Lung (tissue), 11 donors: ENCODE measurements at regions not wholly inside any gene's neighbourhood (a gene's known extent, or its start where the extent isn't known, plus 50 kb on each side); places are given as distances from the start of the nearest gene placed in this dataset.

ENCODE experiments used
- ATAC-seq: fragments of 200-7000 bp; cut with Tn5 transposase; one replicate; pipeline ENCODE4 v1.9.1; 2020; ENCODE audit warnings: moderate number of reproducible peaks; ENCODE audit not compliant: insufficient read depth, low FRiP score
- DNase-seq, 3 donors: peaks; one replicate each; pipeline ENCODE4 v3.0.0-alpha.2; 2013 to 2017
- H3K27ac ChIP-seq, 2 donors: one replicate each; pipeline ENCODE4 v1.5.1; 2013; ENCODE audit warnings: mild to moderate bottlenecking in 2 of 2, moderate library complexity in 2 of 2, control low read depth in 1 of 2, inconsistent platforms in 1 of 2, low read depth in 1 of 2, low read length in 1 of 2
- H3K27me3 ChIP-seq, 3 donors: one replicate each; pipeline ENCODE4 v1.5.1; 2013; ENCODE audit warnings: low read length in 2 of 3; ENCODE audit not compliant: control insufficient read depth in 3 of 3, insufficient read depth in 3 of 3
- H3K36me3 ChIP-seq, 4 donors: one replicate each; pipeline ENCODE4 v1.5.1; 2013; ENCODE audit warnings: low read length in 4 of 4, mild to moderate bottlenecking in 1 of 4, moderate library complexity in 1 of 4; ENCODE audit not compliant: control insufficient read depth in 4 of 4, insufficient read depth in 4 of 4
- H3K4me1 ChIP-seq, 5 donors: one replicate each; pipeline ENCODE4 v1.5.1; 2013; ENCODE audit warnings: low read length in 5 of 5, mild to moderate bottlenecking in 2 of 5, moderate library complexity in 1 of 5; ENCODE audit not compliant: control insufficient read depth in 5 of 5, insufficient read depth in 5 of 5
- H3K4me3 ChIP-seq: one replicate; pipeline ENCODE4 v1.5.1; 2013; ENCODE audit warnings: mild to moderate bottlenecking, control low read depth, moderate library complexity
- H3K9ac ChIP-seq, 2 donors: one replicate each; pipeline ENCODE4 v1.5.1; 2013; ENCODE audit warnings: low read length in 2 of 2, control low read depth in 1 of 2; ENCODE audit not compliant: insufficient read depth in 1 of 2
- H3K9me3 ChIP-seq, 4 donors: one replicate each; pipeline ENCODE4 v1.5.1; 2013; ENCODE audit warnings: low read length in 3 of 4, mild to moderate bottlenecking in 1 of 4, moderate library complexity in 1 of 4; ENCODE audit not compliant: control insufficient read depth in 4 of 4, insufficient read depth in 3 of 4
- WGBS, 2 donors: extraction: QIAGEN DNeasy Blood & Tissue Kit; methylation state at CpG; one replicate each; pipeline ENCODE4 v1.1.7; 2013; 5-methylcytosine and 5-hydroxymethylcytosine counted together
- TF ChIP-seq, protein P1 (sequence below): IDR thresholded peaks from 2 replicates; pipeline ENCODE4 v1.5.1; 2012; ENCODE audit warnings: mild to moderate bottlenecking; ENCODE audit errors: control extremely low read depth, extremely low read depth
- donor health status: control.
- donor health status: control.
- donor health status: Bipolar disorder and iron deficiency.
- donor health status: healthy.
- donor health status: DM: yes; HTN: yes; CAD: no.

GRCh38 chr15:31248263-31248662 is 78.4 kb upstream of the KLF13 start:
- Histone ChIP-seq H3K9me3 (no peaks in the 10 kb centered on the region), H3K36me3 (no peaks in the 10 kb centered on the region), H3K9ac (no peak overlapping the region), H3K27ac (no peak overlapping the region), H3K4me3 (no peak overlapping the region), H3K27me3 (no peaks in the 10 kb centered on the region), H3K4me1 (no peaks in the 10 kb centered on the region)
- DNase-seq (no peak), ATAC-seq (no peak)
- TF ChIP-seq, protein P1, sequence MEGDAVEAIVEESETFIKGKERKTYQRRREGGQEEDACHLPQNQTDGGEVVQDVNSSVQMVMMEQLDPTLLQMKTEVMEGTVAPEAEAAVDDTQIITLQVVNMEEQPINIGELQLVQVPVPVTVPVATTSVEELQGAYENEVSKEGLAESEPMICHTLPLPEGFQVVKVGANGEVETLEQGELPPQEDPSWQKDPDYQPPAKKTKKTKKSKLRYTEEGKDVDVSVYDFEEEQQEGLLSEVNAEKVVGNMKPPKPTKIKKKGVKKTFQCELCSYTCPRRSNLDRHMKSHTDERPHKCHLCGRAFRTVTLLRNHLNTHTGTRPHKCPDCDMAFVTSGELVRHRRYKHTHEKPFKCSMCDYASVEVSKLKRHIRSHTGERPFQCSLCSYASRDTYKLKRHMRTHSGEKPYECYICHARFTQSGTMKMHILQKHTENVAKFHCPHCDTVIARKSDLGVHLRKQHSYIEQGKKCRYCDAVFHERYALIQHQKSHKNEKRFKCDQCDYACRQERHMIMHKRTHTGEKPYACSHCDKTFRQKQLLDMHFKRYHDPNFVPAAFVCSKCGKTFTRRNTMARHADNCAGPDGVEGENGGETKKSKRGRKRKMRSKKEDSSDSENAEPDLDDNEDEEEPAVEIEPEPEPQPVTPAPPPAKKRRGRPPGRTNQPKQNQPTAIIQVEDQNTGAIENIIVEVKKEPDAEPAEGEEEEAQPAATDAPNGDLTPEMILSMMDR: no peak
- WGBS, 2 donors: 87 to 97% methylated on average over 5 of the region's 5 CpGs

DNA sequence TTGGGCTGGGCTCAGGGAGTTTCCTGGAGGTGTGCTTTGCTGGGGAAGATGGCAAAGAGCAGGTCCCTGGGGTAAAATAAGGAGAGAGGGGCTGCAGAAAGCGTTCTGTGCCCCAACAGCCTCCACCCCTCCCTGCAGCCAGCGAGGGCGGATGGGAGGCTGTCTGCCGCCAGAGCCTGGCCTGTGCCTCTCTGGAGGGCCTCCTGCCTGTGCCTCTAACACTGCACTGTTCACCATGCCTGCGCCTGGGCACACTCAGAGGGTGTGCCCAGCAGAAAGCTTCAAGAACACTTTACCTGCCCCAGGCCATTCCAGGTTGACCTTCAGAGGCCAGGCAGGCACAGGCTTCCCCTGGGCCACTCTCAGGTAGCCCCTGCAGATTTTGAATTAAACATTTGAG is 77.7 kb upstream of the KLF13 start:
- TF ChIP-seq, protein P1: no peak
- no peaks in the 10 kb centered on the region for H3K27me3 ChIP-seq
- no peak overlapping the region for H3K27ac ChIP-seq
- H3K9me3 ChIP-seq: no peaks in the 10 kb centered on the region
- ATAC-seq (no peak), DNase-seq (no peak)
- no peaks in the 10 kb centered on the region for H3K36me3 ChIP-seq
- WGBS, 2 donors: 93 to 100% methylated on average over 5 of the region's 5 CpGs
- H3K9ac ChIP-seq: no peak overlapping the region
- H3K4me3 ChIP-seq: no peak overlapping the region
- no peaks in the 10 kb centered on the region for H3K4me1 ChIP-seq

DNA sequence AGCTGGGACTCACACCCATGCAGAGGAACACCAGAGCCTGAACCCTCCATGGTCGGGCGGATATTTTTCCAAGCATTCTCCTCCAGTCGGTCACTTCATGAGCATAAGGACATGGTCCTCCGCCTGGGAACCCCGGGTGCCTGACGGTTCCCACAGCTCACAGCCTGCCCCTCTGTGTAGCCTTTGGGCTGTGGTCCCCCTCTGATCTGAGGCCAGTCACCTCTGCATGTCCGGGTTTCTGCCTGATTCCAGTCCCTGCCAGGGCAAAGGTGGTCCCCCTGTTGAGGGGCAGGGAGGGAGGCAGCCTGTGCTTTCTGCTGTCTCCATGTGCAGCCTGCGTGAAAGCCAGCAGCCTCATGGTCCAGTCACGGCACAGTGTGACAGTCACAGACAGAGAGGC is 76.6 kb upstream of the KLF13 start:
- Histone ChIP-seq H3K36me3 (no peaks in the 10 kb centered on the region), H3K9me3 (no peaks in the 10 kb centered on the region), H3K27me3 (no peaks in the 10 kb centered on the region), H3K4me3 (no peak overlapping the region), H3K4me1 (peaks cover 0 to 2% (median 0%) of the 10 kb centered on the region in 5 donors), H3K9ac (no peak overlapping the region), H3K27ac (no peak overlapping the region)
- DNase-seq (no peak), ATAC-seq (no peak)
- TF ChIP-seq, protein P1: no peak
- WGBS, 2 donors: 94 to 99% methylated on average over 9 of the region's 9 CpGs

- Histone ChIP-seq H3K36me3 (no peaks in the 10 kb centered on the region), H3K9ac (no peak overlapping the region), H3K4me1 (peaks cover 0 to 2% (median 0%) of the 10 kb centered on the region in 5 donors), H3K4me3 (no peak overlapping the region), H3K27me3 (no peaks in the 10 kb centered on the region), H3K27ac (no peak overlapping the region), H3K9me3 (no peaks in the 10 kb centered on the region)
- DNase-seq (no peak), ATAC-seq (no peak)
- TF ChIP-seq, protein P1: no peak
- WGBS, 2 donors: 91 to 93% methylated on average over 7 of the region's 7 CpGs
These were observed 75.5 kb upstream of the KLF13 start for GRCh38 chr15:31251165-31251564.
